Testis (tissue), 2 donors: ENCODE measurements at regions not wholly inside any gene's neighbourhood (a gene's known extent, or its start where the extent isn't known, plus 50 kb on each side); places are given as distances from the start of the nearest gene placed in this dataset.

Experiments used
- POLR2A ChIP-seq: fragments of 450-650 bp; IDR thresholded peaks from one replicate; pipeline ENCODE4 v1.6.1; 2017; ENCODE audit warnings: antibody characterized with exemption, mild to moderate bottlenecking, moderate library complexity
- TF ChIP-seq, protein P1 (sequence below), 3 experiments: fragments of 450-650 bp in 2 of 3; fragments of 200-600 bp in 1 of 3; sonication (generic) in 1 of 3; IDR thresholded peaks; one replicate each; pipeline ENCODE4 v1.5.1; 2016 to 2019; ENCODE audit warnings: antibody characterized with exemption in 3 of 3, mild to moderate bottlenecking in 2 of 3, moderate library complexity in 1 of 3

- TF ChIP-seq, protein P1, sequence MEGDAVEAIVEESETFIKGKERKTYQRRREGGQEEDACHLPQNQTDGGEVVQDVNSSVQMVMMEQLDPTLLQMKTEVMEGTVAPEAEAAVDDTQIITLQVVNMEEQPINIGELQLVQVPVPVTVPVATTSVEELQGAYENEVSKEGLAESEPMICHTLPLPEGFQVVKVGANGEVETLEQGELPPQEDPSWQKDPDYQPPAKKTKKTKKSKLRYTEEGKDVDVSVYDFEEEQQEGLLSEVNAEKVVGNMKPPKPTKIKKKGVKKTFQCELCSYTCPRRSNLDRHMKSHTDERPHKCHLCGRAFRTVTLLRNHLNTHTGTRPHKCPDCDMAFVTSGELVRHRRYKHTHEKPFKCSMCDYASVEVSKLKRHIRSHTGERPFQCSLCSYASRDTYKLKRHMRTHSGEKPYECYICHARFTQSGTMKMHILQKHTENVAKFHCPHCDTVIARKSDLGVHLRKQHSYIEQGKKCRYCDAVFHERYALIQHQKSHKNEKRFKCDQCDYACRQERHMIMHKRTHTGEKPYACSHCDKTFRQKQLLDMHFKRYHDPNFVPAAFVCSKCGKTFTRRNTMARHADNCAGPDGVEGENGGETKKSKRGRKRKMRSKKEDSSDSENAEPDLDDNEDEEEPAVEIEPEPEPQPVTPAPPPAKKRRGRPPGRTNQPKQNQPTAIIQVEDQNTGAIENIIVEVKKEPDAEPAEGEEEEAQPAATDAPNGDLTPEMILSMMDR (IDR thresholded peaks at IDR 0.05) = no peak
- TF ChIP-seq POLR2A = no peak
Observed at GRCh38 chr22:27504360-27505253, 296.9 kb downstream of the MN1 start.
